IMR-90 (cell line): ENCODE measurements at regions not wholly inside any gene's neighbourhood (a gene's known extent, or its start where the extent isn't known, plus 50 kb on each side); places are given as distances from the start of the nearest gene placed in this dataset.

ENCODE experiments used
- ATAC-seq: fragments of 200-7000 bp; cut with Tn5 transposase; 2 replicates; pipeline ENCODE4 v1.9.1; 2020; ENCODE audit warnings: low read depth, mild to moderate bottlenecking, moderate library complexity
- BruUV-seq: library from RNA; stranded (reverse); fragments of 400-500 nt; replicated peaks from 2 replicates; lab custom pipeline; 2021; lab: Mats Ljungman, UMichigan
- CTCF ChIA-PET: fragments of 300-600 bp; formaldehyde crosslinking; extraction: SDS; loops from one replicate; lab custom pipeline; 2021; ENCODE audit warnings: antibody characterized with exemption; lab: Yijun Ruan, JAX
- POLR2A ChIA-PET: fragments of 300-600 bp; sonication (Branson Sonifier 250); formaldehyde crosslinking; loops from one replicate; lab custom pipeline; 2022; ENCODE audit warnings: antibody characterized with exemption; ENCODE audit not compliant: unreplicated experiment; lab: Charles Lee
- DNase-seq: peaks from one replicate; pipeline ENCODE4 v3.0.0; 2013
- H2AFZ ChIP-seq: replicated peaks from 2 replicates; pipeline ENCODE3; 2013; ENCODE audit warnings: low read length, mild to moderate bottlenecking; ENCODE audit not compliant: poor library complexity
- H2AK5ac ChIP-seq: 2 replicates; pipeline ENCODE4 v1.6.1; 2013; ENCODE audit warnings: low read depth, low read length, inconsistent platforms
- H2AK9ac ChIP-seq: replicated peaks from 2 replicates; pipeline ENCODE3; 2013; ENCODE audit warnings: mild to moderate bottlenecking, low read depth, low read length, moderate library complexity; ENCODE audit not compliant: poor library complexity
- H2BK120ac ChIP-seq: 2 replicates; pipeline ENCODE4 v1.6.1; 2013; ENCODE audit warnings: low read depth, low read length, inconsistent platforms
- H2BK15ac ChIP-seq: 3 replicates; pipeline ENCODE4 v1.6.1; 2013; ENCODE audit warnings: low read depth, low read length, inconsistent platforms
- H2BK20ac ChIP-seq: 2 replicates; pipeline ENCODE4 v1.6.1; 2013; ENCODE audit warnings: low read depth, mild to moderate bottlenecking, inconsistent platforms, low read length, moderate library complexity
- H2BK5ac ChIP-seq: 2 replicates; pipeline ENCODE4 v1.6.1; 2013; ENCODE audit warnings: mild to moderate bottlenecking, low read depth, low read length, inconsistent platforms; ENCODE audit not compliant: poor library complexity, severe bottlenecking
- H3K14ac ChIP-seq: replicated peaks from 2 replicates; pipeline ENCODE4 v1.6.1; 2013; ENCODE audit warnings: low read depth, low read length, inconsistent platforms
- H3K18ac ChIP-seq: 2 replicates; pipeline ENCODE4 v1.6.1; 2013; ENCODE audit warnings: low read depth, low read length, control low read depth
- H3K23ac ChIP-seq: 2 replicates; pipeline ENCODE4 v1.6.1; 2013; ENCODE audit warnings: low read depth, low read length, inconsistent platforms
- H3K27ac ChIP-seq: 2 replicates; pipeline ENCODE4 v1.5.1; 2013; ENCODE audit warnings: mild to moderate bottlenecking, control low read depth, low read length; ENCODE audit not compliant: insufficient read depth
- H3K27me3 ChIP-seq: 2 replicates; pipeline ENCODE4 v1.6.1; 2013; ENCODE audit warnings: low read length; ENCODE audit not compliant: control insufficient read depth, insufficient read depth
- H3K36me3 ChIP-seq: 2 replicates; pipeline ENCODE4 v1.6.1; 2013; ENCODE audit warnings: low read length, mixed read lengths; ENCODE audit not compliant: control insufficient read depth, insufficient read depth
- H3K4ac ChIP-seq: 2 replicates; pipeline ENCODE4 v1.6.1; 2013; ENCODE audit warnings: low read depth, low read length, inconsistent platforms
- H3K4me1 ChIP-seq: 2 replicates; pipeline ENCODE4 v1.6.1; 2013; ENCODE audit warnings: low read length, mixed read lengths; ENCODE audit not compliant: control insufficient read depth, insufficient read depth
- H3K4me2 ChIP-seq: 2 replicates; pipeline ENCODE4 v1.6.1; 2013; ENCODE audit warnings: low read depth, mild to moderate bottlenecking, control low read depth, low read length, moderate library complexity
- H3K4me3 ChIP-seq: 2 replicates; pipeline ENCODE4 v1.5.1; 2013; ENCODE audit warnings: low read depth, mild to moderate bottlenecking, control low read depth, low read length, moderate library complexity; ENCODE audit not compliant: insufficient read depth
- H3K56ac ChIP-seq: 2 replicates; pipeline ENCODE4 v1.6.1; 2013; ENCODE audit warnings: low read length, inconsistent platforms; ENCODE audit not compliant: insufficient read depth; ENCODE audit errors: extremely low read depth
- H3K79me1 ChIP-seq, 2 experiments: 2 replicates each; pipeline ENCODE4 v1.6.1; 2013; ENCODE audit warnings: low read length in 2 of 2, inconsistent platforms in 1 of 2, low read depth in 1 of 2
- H3K9ac ChIP-seq: 2 replicates; pipeline ENCODE4 v1.6.1; 2013; ENCODE audit warnings: low read depth, low read length, control low read depth
- H3K9me1 ChIP-seq: 2 replicates; pipeline ENCODE4 v1.6.1; 2013; ENCODE audit warnings: low read length, inconsistent platforms; ENCODE audit not compliant: insufficient read depth
- H3K9me3 ChIP-seq: 2 replicates; pipeline ENCODE4 v1.6.1; 2013; ENCODE audit warnings: low read length; ENCODE audit not compliant: control insufficient read depth, insufficient read depth
- H4K20me1 ChIP-seq: 2 replicates; pipeline ENCODE4 v1.6.1; 2013; ENCODE audit warnings: low read length, inconsistent platforms; ENCODE audit not compliant: insufficient read depth
- H4K5ac ChIP-seq: 2 replicates; pipeline ENCODE4 v1.6.1; 2013; ENCODE audit warnings: mild to moderate bottlenecking, low read depth, low read length, control low read depth
- H4K8ac ChIP-seq, 2 experiments: 2 replicates each; pipeline ENCODE4 v1.6.1; 2013; ENCODE audit warnings: low read depth in 2 of 2, low read length in 2 of 2, control low read depth in 1 of 2, inconsistent platforms in 1 of 2
- H4K91ac ChIP-seq: 2 replicates; pipeline ENCODE4 v1.6.1; 2013; ENCODE audit warnings: low read depth, low read length, inconsistent platforms; ENCODE audit not compliant: insufficient read depth
- BHLHE40 ChIP-seq: fragments of 150-350 bp; IDR thresholded peaks from 2 replicates; pipeline ENCODE4 v1.6.1; 2016; ENCODE audit warnings: mild to moderate bottlenecking, low read depth, low read length
- CEBPB ChIP-seq: IDR thresholded peaks from 2 replicates; pipeline ENCODE4 v1.6.1; 2012; ENCODE audit warnings: low read depth, low read length, improper control_type of control experiment
- ELK1 ChIP-seq: fragments of 150-350 bp; IDR thresholded peaks from 2 replicates; pipeline ENCODE4 v1.6.1; 2016; ENCODE audit warnings: low read depth, mild to moderate bottlenecking, low read length, moderate library complexity, borderline replicate concordance
- FOS ChIP-seq: fragments of 150-350 bp; IDR thresholded peaks from 2 replicates; pipeline ENCODE4 v1.6.1; 2016; ENCODE audit warnings: low read depth, low read length
- MAFK ChIP-seq: IDR thresholded peaks from 2 replicates; pipeline ENCODE4 v1.6.1; 2012; ENCODE audit warnings: low read depth, low read length, improper control_type of control experiment
- MAZ ChIP-seq: IDR thresholded peaks from 2 replicates; pipeline ENCODE4 v1.6.1; 2012; ENCODE audit warnings: low read depth, mild to moderate bottlenecking, low read length, improper control_type of control experiment, moderate library complexity, borderline replicate concordance
- MXI1 ChIP-seq: IDR thresholded peaks from 2 replicates; pipeline ENCODE4 v1.6.1; 2012; ENCODE audit warnings: low read depth, mild to moderate bottlenecking, low read length, moderate library complexity, borderline replicate concordance
- NFE2L2 ChIP-seq: fragments of 150-350 bp; IDR thresholded peaks from 2 replicates; pipeline ENCODE4 v1.6.1; 2016; ENCODE audit warnings: low read depth, mild to moderate bottlenecking, low read length
- POLR2A ChIP-seq: IDR thresholded peaks from 2 replicates; pipeline ENCODE4 v1.6.1; 2012; ENCODE audit warnings: mild to moderate bottlenecking, low read depth, low read length
- RAD21 ChIP-seq: IDR thresholded peaks from 2 replicates; pipeline ENCODE4 v1.6.1; 2012; ENCODE audit warnings: low read length, improper control_type of control experiment
- RCOR1 ChIP-seq: IDR thresholded peaks from 2 replicates; pipeline ENCODE4 v1.6.1; 2012; ENCODE audit warnings: mild to moderate bottlenecking, low read length, improper control_type of control experiment; ENCODE audit not compliant: insufficient replicate concordance
- SMC3 ChIP-seq: fragments of 150-350 bp; IDR thresholded peaks from 2 replicates; pipeline ENCODE4 v1.6.1; 2016; ENCODE audit warnings: low read depth, mild to moderate bottlenecking, antibody characterized with exemption, low read length, moderate library complexity
- USF2 ChIP-seq: fragments of 150-350 bp; IDR thresholded peaks from 2 replicates; pipeline ENCODE4 v1.6.1; 2017; ENCODE audit warnings: mild to moderate bottlenecking, antibody characterized with exemption, low read length, low read depth
- whole genome bisulfite sequencing, 2 experiments: methylation state at CpG; one replicate each; pipeline versions ENCODE4 v1.1.5 to v1.1.7; 2013; ENCODE audit warnings: missing lambda C conversion rate in 2 of 2; ENCODE audit not compliant: insufficient read length in 1 of 2; ENCODE audit errors: extremely low coverage in 2 of 2; 5-methylcytosine and 5-hydroxymethylcytosine counted together
- dilution Hi-C: fragments of 300-500 bp; cut with HindIII; formaldehyde crosslinking; loops from one replicate; pipeline ENCODE4 v1.14.3; 2018; ENCODE audit warnings: low sequenced_read_pairs; ENCODE audit not compliant: unreplicated experiment
- in situ Hi-C: fragments of 300-500 bp; cut with MboI; formaldehyde crosslinking; loops from 3 replicates; pipeline ENCODE4 v1.14.3; 2019; ENCODE audit warnings: low sequenced_read_pairs, inconsistent platforms, mixed read lengths
- intact Hi-C: fragments of 100-400 bp; cut with micrococcal nuclease; formaldehyde crosslinking; loops from 2 replicates; pipeline ENCODE4 v1.10.0; 2022
- TF ChIP-seq, protein P1 (sequence below): conservative IDR thresholded peaks from 2 replicates; pipeline ENCODE4 v1.5.1; 2012; ENCODE audit warnings: mild to moderate bottlenecking, low read depth, low read length, improper control_type of control experiment

DNA sequence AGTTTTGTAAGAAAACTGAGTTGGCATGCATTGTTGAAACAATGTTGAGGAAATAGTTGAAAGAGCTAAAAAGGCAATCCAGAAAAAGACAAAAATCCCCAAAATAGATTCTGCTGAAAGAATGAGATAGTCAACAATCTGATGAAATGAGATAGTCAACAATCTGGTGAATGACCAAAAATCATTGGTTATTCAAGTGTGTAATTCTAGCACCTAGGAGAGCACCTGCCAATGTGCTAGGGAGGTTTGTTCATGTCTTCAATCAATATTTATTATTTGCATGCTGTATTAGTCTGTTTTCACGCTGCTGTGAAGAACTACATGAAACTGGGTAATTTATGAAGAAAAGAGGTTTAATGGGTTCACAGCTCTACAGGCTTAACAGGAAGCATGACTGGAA, 307.1 kb upstream of the HSF2 start:
- Histone ChIP-seq H2BK5ac (no peak overlapping the region), H3K27me3 (no peaks in the 10 kb centered on the region), H3K79me1 (no peaks in the 10 kb centered on the region), H2AK5ac (no peak overlapping the region), H3K4ac (no peak overlapping the region), H3K9me3 (no peaks in the 10 kb centered on the region), H3K23ac (no peak overlapping the region), H3K4me2 (no peak overlapping the region), H2BK15ac (no peak overlapping the region), H2AK9ac (no peak overlapping the region), H4K8ac (no peak overlapping the region), H3K9ac (no peak overlapping the region), H3K56ac (no peak overlapping the region), H4K20me1 (no peaks in the 10 kb centered on the region), H3K4me1 (no peaks in the 10 kb centered on the region), H2BK20ac (no peak overlapping the region), H3K14ac (no peak overlapping the region), H3K4me3 (no peak overlapping the region), H2AFZ (no peak overlapping the region), H4K5ac (no peak overlapping the region), H3K27ac (no peak overlapping the region), H3K36me3 (no peaks in the 10 kb centered on the region), H4K91ac (no peak overlapping the region), H3K18ac (no peak overlapping the region), H2BK120ac (no peak overlapping the region), H3K9me1 (no peaks in the 10 kb centered on the region)
- dilution Hi-C loops (no loop called here), in situ Hi-C loops (no loop called here), intact Hi-C loops (no loop called here)
- POLR2A ChIA-PET: no interaction called here
- TF ChIP-seq, protein P1, sequence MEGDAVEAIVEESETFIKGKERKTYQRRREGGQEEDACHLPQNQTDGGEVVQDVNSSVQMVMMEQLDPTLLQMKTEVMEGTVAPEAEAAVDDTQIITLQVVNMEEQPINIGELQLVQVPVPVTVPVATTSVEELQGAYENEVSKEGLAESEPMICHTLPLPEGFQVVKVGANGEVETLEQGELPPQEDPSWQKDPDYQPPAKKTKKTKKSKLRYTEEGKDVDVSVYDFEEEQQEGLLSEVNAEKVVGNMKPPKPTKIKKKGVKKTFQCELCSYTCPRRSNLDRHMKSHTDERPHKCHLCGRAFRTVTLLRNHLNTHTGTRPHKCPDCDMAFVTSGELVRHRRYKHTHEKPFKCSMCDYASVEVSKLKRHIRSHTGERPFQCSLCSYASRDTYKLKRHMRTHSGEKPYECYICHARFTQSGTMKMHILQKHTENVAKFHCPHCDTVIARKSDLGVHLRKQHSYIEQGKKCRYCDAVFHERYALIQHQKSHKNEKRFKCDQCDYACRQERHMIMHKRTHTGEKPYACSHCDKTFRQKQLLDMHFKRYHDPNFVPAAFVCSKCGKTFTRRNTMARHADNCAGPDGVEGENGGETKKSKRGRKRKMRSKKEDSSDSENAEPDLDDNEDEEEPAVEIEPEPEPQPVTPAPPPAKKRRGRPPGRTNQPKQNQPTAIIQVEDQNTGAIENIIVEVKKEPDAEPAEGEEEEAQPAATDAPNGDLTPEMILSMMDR: no peak
- TF ChIP-seq CEBPB: no peak
- no peak for TF ChIP-seq RAD21
- no peak for TF ChIP-seq MXI1
- no peak for TF ChIP-seq USF2
- no peak for TF ChIP-seq RCOR1
- TF ChIP-seq NFE2L2: no peak
- no peak for TF ChIP-seq FOS
- TF ChIP-seq MAFK: no peak
- TF ChIP-seq POLR2A: no peak
- TF ChIP-seq MAZ: no peak
- TF ChIP-seq ELK1: no peak
- TF ChIP-seq BHLHE40: no peak
- no peak for TF ChIP-seq SMC3
- CTCF ChIA-PET: no interaction called here
- WGBS, 2 experiments: no CpG with 5 or more reads among the region's 1 CpG
- no TSS peak for BruUV-seq
- ATAC-seq (no peak), DNase-seq (no peak)
